ENCODE measurements at regions not wholly inside any gene's neighbourhood (a gene's known extent, or its start where the extent isn't known, plus 50 kb on each side); places are given as distances from the start of the nearest gene placed in this dataset.

GRCh38 chr13:106372199-106373155 is 163.0 kb downstream of the EFNB2 start:
- no peaks in the 10 kb centered on the region for H3K27me3 ChIP-seq (ENCODE audit: control insufficient read depth, insufficient read depth, low read length)
- DNase-seq (ENCODE audit: low read depth), result peak; percentile 52
- H3K36me3 ChIP-seq (ENCODE audit: control insufficient read depth, insufficient read depth, low read length), result no peaks in the 10 kb centered on the region
- TF ChIP-seq CTCF (IDR thresholded peaks at IDR 0.05; ENCODE audit: insufficient read depth, low read depth, low read length), result no peak
- CTCF ChIA-PET, result interaction anchor here (1.1 to 1.3 kb wide), 2 partner anchors 9 to 80 kb away, joined by 3 to 4 read pairs; no protein-coding TSS in a partner anchor
- POLR2A ChIA-PET, result no interaction called here
- H3K4me3 ChIP-seq (ENCODE audit: low read depth, low read length), result no peak overlapping the region

- ChIA-PET POLR2A (no interaction called here), CTCF (no interaction called here)
- no peak for DNase-seq (ENCODE audit: low read depth)
- TF ChIP-seq CTCF (IDR thresholded peaks at IDR 0.05; ENCODE audit: insufficient read depth, low read depth, low read length), result no peak
- Histone ChIP-seq H3K27me3 (ENCODE audit: control insufficient read depth, insufficient read depth, low read length) (no peaks in the 10 kb centered on the region), H3K36me3 (ENCODE audit: control insufficient read depth, insufficient read depth, low read length) (no peaks in the 10 kb centered on the region), H3K4me3 (ENCODE audit: low read depth, low read length) (no peak overlapping the region)
Measured at GRCh38 chr13:106371024-106371423, 164.4 kb downstream of the EFNB2 start.

- no peak for DNase-seq (ENCODE audit: low read depth)
- ChIA-PET CTCF (interaction anchor here (0.6 kb wide), 3 partner anchors 11 to 187 kb away, joined by 3 to 5 read pairs (median 3); no protein-coding TSS in a partner anchor), POLR2A (no interaction called here)
- Histone ChIP-seq H3K4me3 (ENCODE audit: low read depth, low read length) (no peak overlapping the region), H3K36me3 (ENCODE audit: control insufficient read depth, insufficient read depth, low read length) (no peaks in the 10 kb centered on the region), H3K27me3 (ENCODE audit: control insufficient read depth, insufficient read depth, low read length) (no peaks in the 10 kb centered on the region)
- TF ChIP-seq CTCF (IDR thresholded peaks at IDR 0.05; ENCODE audit: insufficient read depth, low read depth, low read length), result no peak
Measured at GRCh38 chr13:106369858-106370257, 165.6 kb downstream of the EFNB2 start.

- no peak for DNase-seq (ENCODE audit: low read depth)
- TF ChIP-seq CTCF (IDR thresholded peaks at IDR 0.05; ENCODE audit: insufficient read depth, low read depth, low read length), result no peak
- no peak overlapping the region for H3K4me3 ChIP-seq (ENCODE audit: low read depth, low read length)
- H3K36me3 ChIP-seq (ENCODE audit: control insufficient read depth, insufficient read depth, low read length), result no peaks in the 10 kb centered on the region
- ChIA-PET CTCF (interaction anchor here (0.5 kb wide), 1 partner anchor 1718 kb away, joined by 3 read pairs; no protein-coding TSS in a partner anchor), POLR2A (no interaction called here)
- H3K27me3 ChIP-seq (ENCODE audit: control insufficient read depth, insufficient read depth, low read length), result no peaks in the 10 kb centered on the region
Measured at GRCh38 chr13:106369091-106369490, 166.4 kb downstream of the EFNB2 start.

GRCh38 chr13:106367361-106367971 is 168.0 kb downstream of the EFNB2 start:
- Histone ChIP-seq H3K36me3 (ENCODE audit: control insufficient read depth, insufficient read depth, low read length) (no peaks in the 10 kb centered on the region), H3K27me3 (ENCODE audit: control insufficient read depth, insufficient read depth, low read length) (no peaks in the 10 kb centered on the region), H3K4me3 (ENCODE audit: low read depth, low read length) (no peak overlapping the region)
- CTCF ChIA-PET, result no interaction called here
- POLR2A ChIA-PET, result no interaction called here
- TF ChIP-seq CTCF (IDR thresholded peaks at IDR 0.05; ENCODE audit: insufficient read depth, low read depth, low read length), result no peak
- no peak for DNase-seq (ENCODE audit: low read depth)

Measured in BJ (cell line).